HL-60 (cell line): ENCODE measurements at regions not wholly inside any gene's neighbourhood (a gene's known extent, or its start where the extent isn't known, plus 50 kb on each side); places are given as distances from the start of the nearest gene placed in this dataset.

ENCODE experiments used
- DNase-seq, 2 experiments: peaks; one replicate each; pipeline ENCODE4 v3.0.0-alpha.2; 2010 to 2020; ENCODE audit warnings: low read depth in 1 of 2, low spot score in 1 of 2
- H3K27ac ChIP-seq: fragments of 250-450 bp; sonication (Bioruptor Pico); replicated peaks from 2 replicates; pipeline ENCODE4 v1.5.1; 2020; ENCODE audit warnings: mild to moderate bottlenecking, moderate library complexity
- H3K27me3 ChIP-seq: fragments of 250-450 bp; sonication (Bioruptor Pico); 2 replicates; pipeline ENCODE4 v1.5.1; 2021; ENCODE audit warnings: mild to moderate bottlenecking, moderate library complexity; ENCODE audit not compliant: insufficient read depth, poor library complexity, severe bottlenecking
- H3K4me3 ChIP-seq: replicated peaks from 2 replicates; pipeline ENCODE4 v1.5.1; 2011; ENCODE audit warnings: mild to moderate bottlenecking, control low read depth, low read length; ENCODE audit not compliant: insufficient read depth
- GABPA ChIP-seq: IDR thresholded peaks from 2 replicates; pipeline ENCODE4 v1.6.1; 2012; ENCODE audit warnings: low read depth
- POLR2AphosphoS5 ChIP-seq: IDR thresholded peaks from 2 replicates; pipeline ENCODE4 v1.6.1; 2012; ENCODE audit warnings: low read depth
- SPI1 ChIP-seq: IDR thresholded peaks from 2 replicates; pipeline ENCODE4 v1.6.1; 2012; ENCODE audit warnings: low read depth, mild to moderate bottlenecking, borderline replicate concordance
- TF ChIP-seq, protein P1 (sequence below): IDR thresholded peaks from 2 replicates; pipeline ENCODE4 v1.6.1; 2012; ENCODE audit warnings: low read depth; ENCODE audit not compliant: insufficient replicate concordance
- TF ChIP-seq, protein P2 (sequence below): IDR thresholded peaks from one replicate; pipeline ENCODE4 v1.5.1; 2011; ENCODE audit warnings: low read length, control low read depth, inconsistent platforms; ENCODE audit not compliant: insufficient read depth

DNA sequence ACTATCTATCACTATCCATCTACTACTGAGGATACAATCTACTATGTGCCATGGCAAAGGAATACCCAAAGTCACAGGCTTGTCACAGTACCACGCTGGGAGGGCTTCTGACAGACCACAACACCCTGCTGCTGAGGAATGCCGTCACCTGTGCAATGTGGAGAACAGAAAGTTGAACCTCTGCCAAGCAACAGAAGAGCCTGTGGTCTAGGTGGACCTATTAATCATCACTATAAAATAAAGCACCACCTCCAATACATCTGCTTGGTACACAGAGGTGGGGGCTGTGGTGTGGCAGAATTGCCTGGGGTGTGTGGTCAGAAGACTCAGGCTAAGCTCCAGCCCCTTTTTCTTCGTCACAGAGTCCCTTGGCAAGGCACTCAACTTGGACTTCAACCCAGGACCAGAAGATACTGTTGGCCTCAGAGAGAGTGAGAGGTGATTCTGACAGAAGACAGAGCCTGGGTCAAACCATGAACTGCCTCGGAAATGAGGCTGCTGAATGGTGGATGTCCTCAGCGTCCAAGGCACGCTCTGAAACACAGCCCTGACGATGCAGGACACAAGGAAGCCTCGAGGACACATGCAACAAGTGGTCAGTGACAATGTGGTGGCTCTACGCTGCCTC is 189.4 kb upstream of the CHRNA7 start:
- H3K27ac ChIP-seq, result no peak overlapping the region
- no peak for TF ChIP-seq SPI1
- TF ChIP-seq, protein P1, sequence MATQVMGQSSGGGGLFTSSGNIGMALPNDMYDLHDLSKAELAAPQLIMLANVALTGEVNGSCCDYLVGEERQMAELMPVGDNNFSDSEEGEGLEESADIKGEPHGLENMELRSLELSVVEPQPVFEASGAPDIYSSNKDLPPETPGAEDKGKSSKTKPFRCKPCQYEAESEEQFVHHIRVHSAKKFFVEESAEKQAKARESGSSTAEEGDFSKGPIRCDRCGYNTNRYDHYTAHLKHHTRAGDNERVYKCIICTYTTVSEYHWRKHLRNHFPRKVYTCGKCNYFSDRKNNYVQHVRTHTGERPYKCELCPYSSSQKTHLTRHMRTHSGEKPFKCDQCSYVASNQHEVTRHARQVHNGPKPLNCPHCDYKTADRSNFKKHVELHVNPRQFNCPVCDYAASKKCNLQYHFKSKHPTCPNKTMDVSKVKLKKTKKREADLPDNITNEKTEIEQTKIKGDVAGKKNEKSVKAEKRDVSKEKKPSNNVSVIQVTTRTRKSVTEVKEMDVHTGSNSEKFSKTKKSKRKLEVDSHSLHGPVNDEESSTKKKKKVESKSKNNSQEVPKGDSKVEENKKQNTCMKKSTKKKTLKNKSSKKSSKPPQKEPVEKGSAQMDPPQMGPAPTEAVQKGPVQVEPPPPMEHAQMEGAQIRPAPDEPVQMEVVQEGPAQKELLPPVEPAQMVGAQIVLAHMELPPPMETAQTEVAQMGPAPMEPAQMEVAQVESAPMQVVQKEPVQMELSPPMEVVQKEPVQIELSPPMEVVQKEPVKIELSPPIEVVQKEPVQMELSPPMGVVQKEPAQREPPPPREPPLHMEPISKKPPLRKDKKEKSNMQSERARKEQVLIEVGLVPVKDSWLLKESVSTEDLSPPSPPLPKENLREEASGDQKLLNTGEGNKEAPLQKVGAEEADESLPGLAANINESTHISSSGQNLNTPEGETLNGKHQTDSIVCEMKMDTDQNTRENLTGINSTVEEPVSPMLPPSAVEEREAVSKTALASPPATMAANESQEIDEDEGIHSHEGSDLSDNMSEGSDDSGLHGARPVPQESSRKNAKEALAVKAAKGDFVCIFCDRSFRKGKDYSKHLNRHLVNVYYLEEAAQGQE, result no peak
- no peak for TF ChIP-seq POLR2AphosphoS5
- TF ChIP-seq, protein P2, sequence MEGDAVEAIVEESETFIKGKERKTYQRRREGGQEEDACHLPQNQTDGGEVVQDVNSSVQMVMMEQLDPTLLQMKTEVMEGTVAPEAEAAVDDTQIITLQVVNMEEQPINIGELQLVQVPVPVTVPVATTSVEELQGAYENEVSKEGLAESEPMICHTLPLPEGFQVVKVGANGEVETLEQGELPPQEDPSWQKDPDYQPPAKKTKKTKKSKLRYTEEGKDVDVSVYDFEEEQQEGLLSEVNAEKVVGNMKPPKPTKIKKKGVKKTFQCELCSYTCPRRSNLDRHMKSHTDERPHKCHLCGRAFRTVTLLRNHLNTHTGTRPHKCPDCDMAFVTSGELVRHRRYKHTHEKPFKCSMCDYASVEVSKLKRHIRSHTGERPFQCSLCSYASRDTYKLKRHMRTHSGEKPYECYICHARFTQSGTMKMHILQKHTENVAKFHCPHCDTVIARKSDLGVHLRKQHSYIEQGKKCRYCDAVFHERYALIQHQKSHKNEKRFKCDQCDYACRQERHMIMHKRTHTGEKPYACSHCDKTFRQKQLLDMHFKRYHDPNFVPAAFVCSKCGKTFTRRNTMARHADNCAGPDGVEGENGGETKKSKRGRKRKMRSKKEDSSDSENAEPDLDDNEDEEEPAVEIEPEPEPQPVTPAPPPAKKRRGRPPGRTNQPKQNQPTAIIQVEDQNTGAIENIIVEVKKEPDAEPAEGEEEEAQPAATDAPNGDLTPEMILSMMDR, result no peak
- no peak for TF ChIP-seq GABPA
- no peak overlapping the region for H3K4me3 ChIP-seq
- H3K27me3 ChIP-seq, result no peaks in the 10 kb centered on the region
- no peak for DNase-seq

DNA sequence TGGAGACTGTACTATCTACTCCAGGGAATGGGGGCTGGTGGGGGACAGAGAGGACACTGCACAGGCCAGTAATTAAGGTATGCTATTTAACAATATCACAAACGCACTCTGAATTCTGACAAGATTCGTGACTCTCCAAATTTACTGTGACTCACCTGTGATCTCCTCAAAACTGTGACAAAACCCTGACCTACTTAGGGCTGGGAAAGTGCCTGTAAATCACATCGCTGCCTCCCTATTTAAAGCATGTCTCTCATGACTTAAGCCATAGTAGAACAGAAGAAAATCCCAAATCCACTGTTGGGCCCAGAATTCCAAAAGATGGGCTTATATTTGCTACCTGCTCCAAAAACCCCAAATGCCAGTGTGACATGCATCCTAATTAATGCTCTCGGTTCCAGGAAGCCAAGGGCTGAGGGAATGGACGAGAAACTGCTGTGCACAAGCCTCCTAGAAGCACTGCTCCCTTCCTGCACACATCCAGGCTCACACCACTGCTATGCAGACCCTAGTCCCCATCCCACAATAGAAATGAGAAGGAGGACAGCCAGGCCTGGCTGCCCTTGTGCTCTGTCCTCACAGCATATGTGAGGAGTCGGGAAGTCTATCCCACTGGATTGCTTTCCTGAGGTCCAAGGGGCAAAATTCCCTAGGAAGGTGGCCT is 187.7 kb upstream of the CHRNA7 start:
- no peak for DNase-seq
- TF ChIP-seq POLR2AphosphoS5 (no peak), SPI1 (no peak), GABPA (no peak)
- TF ChIP-seq, protein P2, result no peak
- TF ChIP-seq, protein P1, result no peak

DNA sequence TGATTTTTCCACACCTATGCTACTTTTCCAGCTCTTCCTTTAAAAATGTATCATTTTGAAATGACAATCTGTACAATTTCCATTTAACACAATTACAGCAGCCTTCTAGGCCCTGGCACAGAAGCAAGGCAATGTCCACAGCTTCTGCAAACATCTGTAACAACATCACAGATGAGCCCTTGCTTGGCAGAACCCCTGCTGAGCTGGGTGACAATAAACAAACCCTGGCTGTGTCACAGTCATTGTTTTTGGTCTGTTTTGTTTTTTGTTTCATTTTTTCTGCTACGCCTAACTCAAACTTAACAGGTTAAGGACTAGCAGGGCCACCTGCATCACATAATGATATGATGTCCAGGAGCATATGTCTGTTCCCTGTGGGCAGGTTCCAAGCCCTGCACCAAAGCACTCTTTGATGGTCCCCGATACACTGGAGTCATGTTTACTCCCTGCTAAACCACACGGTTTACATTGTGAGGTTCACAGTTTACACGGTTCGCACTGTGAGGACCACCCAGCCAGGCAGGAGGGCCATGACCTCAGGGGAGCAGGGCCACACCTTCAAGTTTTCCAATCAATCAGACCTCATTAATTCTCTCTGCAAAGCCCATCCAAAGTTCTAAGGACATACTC is 186.8 kb upstream of the CHRNA7 start:
- Histone ChIP-seq H3K27me3 (no peaks in the 10 kb centered on the region), H3K4me3 (no peak overlapping the region), H3K27ac (no peak overlapping the region)
- no peak for DNase-seq
- TF ChIP-seq, protein P2, result no peak
- TF ChIP-seq POLR2AphosphoS5 (no peak), GABPA (no peak), SPI1 (no peak)
- TF ChIP-seq, protein P1, result no peak

More for the DNA sequence above, 187.7 kb upstream of the CHRNA7 start:
- H3K4me3 ChIP-seq, result no peak overlapping the region
- no peak overlapping the region for H3K27ac ChIP-seq
- H3K27me3 ChIP-seq, result no peaks in the 10 kb centered on the region
